ENCODE measurements at regions not wholly inside any gene's neighbourhood (a gene's known extent, or its start where the extent isn't known, plus 50 kb on each side); places are given as distances from the start of the nearest gene placed in this dataset.

- in situ Hi-C loops (cut with MboI; ENCODE audit: low sequenced_read_pairs), result no loop called here
- CTCF ChIA-PET, result no interaction called here
- no CpG with 5 or more reads among the region's 1 CpG for WGBS, 2 experiments (ENCODE audit: extremely low coverage in 2 of 2, insufficient read length in 1 of 2)
Measured at GRCh38 chr14:42011221-42011620, 404.5 kb downstream of the LRFN5 start.

More at GRCh38 chr14:42011221-42011620, 404.5 kb downstream of the LRFN5 start:
- Histone ChIP-seq H3K9me3 (ENCODE audit: control insufficient read depth, insufficient read depth, low read length) (no peaks in the 10 kb centered on the region), H4K20me1 (ENCODE audit: insufficient read depth, low read length) (no peaks in the 10 kb centered on the region), H3K56ac (ENCODE audit: extremely low read depth, insufficient read depth, low read length) (no peak overlapping the region), H3K36me3 (ENCODE audit: control insufficient read depth, insufficient read depth, low read length) (no peaks in the 10 kb centered on the region), H2AK5ac (ENCODE audit: low read depth, low read length) (no peak overlapping the region), H3K4me3 (ENCODE audit: insufficient read depth, low read depth, low read length) (no peak overlapping the region), H3K4me2 (ENCODE audit: low read depth, low read length) (no peak overlapping the region), H3K79me1 (ENCODE audit: low read depth in 1 of 2, low read length in 2 of 2) (no peaks in the 10 kb centered on the region), H2AFZ (replicated peaks; ENCODE audit: low read length, poor library complexity) (no peak overlapping the region), H4K8ac (ENCODE audit: low read depth in 2 of 2, low read length in 2 of 2) (no peak overlapping the region), H3K18ac (ENCODE audit: low read depth, low read length) (no peak overlapping the region), H3K9ac (ENCODE audit: low read depth, low read length) (no peak overlapping the region), H2BK120ac (ENCODE audit: low read depth, low read length) (no peak overlapping the region), H4K91ac (ENCODE audit: insufficient read depth, low read depth, low read length) (no peak overlapping the region), H2AK9ac (replicated peaks; ENCODE audit: low read depth, low read length, poor library complexity) (no peak overlapping the region), H3K14ac (replicated peaks; ENCODE audit: low read depth, low read length) (no peak overlapping the region), H3K27me3 (ENCODE audit: control insufficient read depth, insufficient read depth, low read length) (no peaks in the 10 kb centered on the region), H2BK5ac (ENCODE audit: low read depth, low read length, poor library complexity, severe bottlenecking) (no peak overlapping the region), H3K4me1 (ENCODE audit: control insufficient read depth, insufficient read depth, low read length) (no peaks in the 10 kb centered on the region), H3K23ac (ENCODE audit: low read depth, low read length) (no peak overlapping the region), H3K4ac (ENCODE audit: low read depth, low read length) (no peak overlapping the region), H4K5ac (ENCODE audit: low read depth, low read length) (no peak overlapping the region), H3K9me1 (ENCODE audit: insufficient read depth, low read length) (no peaks in the 10 kb centered on the region), H2BK15ac (ENCODE audit: low read depth, low read length) (no peak overlapping the region), H2BK20ac (ENCODE audit: low read depth, low read length) (no peak overlapping the region), H3K27ac (ENCODE audit: insufficient read depth, low read length) (no peak overlapping the region)
- dilution Hi-C loops (cut with HindIII; ENCODE audit: low sequenced_read_pairs, unreplicated experiment), result no loop called here
- no peak for TF ChIP-seq MAFK (IDR thresholded peaks at IDR 0.05; ENCODE audit: low read depth, low read length)
- no peak for TF ChIP-seq CTCF (conservative IDR thresholded peaks at IDR 0.05; ENCODE audit: low read depth, low read length)
- no peak for TF ChIP-seq RAD21 (IDR thresholded peaks at IDR 0.05; ENCODE audit: low read length)
- TF ChIP-seq POLR2A (IDR thresholded peaks at IDR 0.05; ENCODE audit: low read depth, low read length), result no peak
- no peak for TF ChIP-seq NFE2L2 (IDR thresholded peaks at IDR 0.05; ENCODE audit: low read depth, low read length)
- no peak for DNase-seq
- no peak for ATAC-seq (ENCODE audit: low read depth)
- POLR2A ChIA-PET (ENCODE audit: unreplicated experiment), result no interaction called here
- intact Hi-C loops (cut with micrococcal nuclease), result no loop called here
- BruUV-seq (replicated peaks), result no TSS peak
